HUDEP-2 (cell line): ENCODE measurements at regions not wholly inside any gene's neighbourhood (a gene's known extent, or its start where the extent isn't known, plus 50 kb on each side); places are given as distances from the start of the nearest gene placed in this dataset.
A peak's percentile ranks its signal among the peaks of the same experiment; 100 is the strongest.

ENCODE experiments used
- DNase-seq, 76 experiments: peaks; one replicate each; lab custom pipeline; 2025; ENCODE audit not compliant: unreplicated experiment in 76 of 76; lab: John Stamatoyannopoulos, UW

DNA sequence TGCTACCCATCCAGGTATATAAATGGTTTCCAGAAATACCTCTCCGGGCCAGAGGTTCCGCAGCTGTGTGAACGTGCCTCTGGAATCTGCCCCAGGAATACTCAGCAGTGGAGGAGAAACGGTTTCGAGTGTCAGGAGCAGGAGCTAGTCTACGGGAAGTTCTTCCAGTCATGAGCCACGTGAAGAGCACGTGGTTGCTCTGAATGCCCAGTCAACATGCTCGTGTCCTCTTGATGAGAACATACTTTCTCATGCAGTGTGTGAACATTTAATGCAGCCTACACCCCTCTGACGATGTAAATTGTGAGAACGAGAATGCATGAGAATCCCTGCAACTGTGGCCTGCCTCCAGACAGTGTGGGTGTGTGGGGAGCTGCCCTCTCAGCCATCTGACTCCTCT is 277.0 kb upstream of the SHH start:
- no peak for DNase-seq

DNA sequence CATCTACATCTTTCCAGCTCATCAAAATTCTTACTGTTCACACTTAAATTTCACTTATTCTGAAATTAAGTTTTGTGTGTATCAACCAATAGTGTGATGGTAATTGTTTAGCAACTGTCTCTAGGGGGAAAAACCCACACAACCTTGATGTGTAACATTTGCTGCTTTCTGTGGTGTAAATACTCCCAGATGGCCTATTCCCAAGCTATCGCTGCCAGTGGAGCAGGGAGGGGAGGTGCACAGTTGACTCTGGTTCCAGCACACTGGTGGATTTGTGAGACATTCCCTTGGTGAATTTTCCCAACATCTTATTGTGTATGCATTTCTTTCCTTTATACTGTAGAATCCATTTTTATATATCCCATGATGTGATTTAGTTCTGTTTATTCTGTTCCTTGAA is 275.9 kb upstream of the SHH start:
- DNase-seq = no peak

DNA sequence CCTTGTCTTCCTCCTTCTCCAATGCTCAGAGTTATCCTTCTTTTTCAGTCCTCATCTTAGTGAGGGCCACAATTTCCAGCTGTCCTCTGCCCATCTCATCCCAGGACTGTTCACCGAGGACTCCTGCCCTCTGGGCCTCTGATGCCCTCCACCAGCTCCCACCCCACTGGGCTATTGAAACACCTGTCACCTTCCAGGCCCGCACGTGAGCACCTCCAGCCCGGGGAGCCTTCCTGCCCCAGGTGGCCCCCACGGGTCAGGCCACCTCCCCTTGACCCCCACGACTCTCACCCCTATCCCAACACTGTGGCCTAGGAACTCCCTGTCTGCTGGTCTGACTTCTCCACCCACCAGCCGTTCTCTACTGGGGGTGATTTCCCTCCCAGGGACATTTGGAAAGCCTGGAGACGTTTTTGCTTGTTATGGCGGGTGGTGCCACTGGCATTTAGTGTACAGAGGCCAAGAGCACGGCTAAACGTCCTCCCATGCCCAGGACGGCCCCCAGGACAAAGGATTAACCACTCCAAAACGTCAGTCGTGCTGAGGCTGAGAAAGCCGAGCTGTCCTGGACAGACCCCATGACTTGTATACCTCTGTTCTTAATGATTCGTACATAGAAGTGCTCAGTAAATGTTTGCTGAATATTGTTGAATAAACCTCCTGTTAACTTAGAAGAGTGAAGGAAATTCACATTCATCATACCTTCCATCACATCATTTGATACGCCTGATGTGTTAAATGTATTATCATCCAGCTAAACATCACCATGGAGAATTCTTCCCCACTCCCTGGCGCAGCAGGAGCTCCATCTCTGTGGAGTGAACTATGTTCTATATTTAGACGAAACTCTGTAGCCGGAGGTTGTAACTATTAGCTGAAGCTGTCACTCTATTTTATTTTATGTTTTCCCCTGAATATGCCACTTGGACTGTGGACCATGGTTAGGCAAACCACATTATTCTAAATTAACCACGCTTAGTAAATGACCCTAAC is 270.1 kb upstream of the SHH start:
- no peak for DNase-seq

DNA sequence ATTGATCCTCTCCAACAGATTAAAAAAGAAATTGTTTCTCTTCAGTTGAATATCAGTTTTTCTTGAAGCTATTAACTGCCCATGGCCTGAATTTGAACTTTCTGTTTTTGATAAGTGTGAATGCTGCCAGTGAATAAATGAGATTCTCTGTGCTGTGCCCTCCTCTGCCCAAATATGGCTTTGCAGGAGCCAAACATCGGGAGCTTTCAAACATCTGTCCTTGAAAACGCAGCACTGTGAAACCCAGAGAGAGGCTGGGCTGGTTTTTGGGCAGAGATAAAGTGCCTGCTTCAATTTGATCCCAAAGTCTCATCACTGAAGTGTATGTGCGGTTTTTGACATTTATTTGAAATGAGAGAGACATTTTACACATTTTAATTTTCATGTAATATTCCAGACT is 268.3 kb upstream of the SHH start:
- DNase-seq = no peak

DNA sequence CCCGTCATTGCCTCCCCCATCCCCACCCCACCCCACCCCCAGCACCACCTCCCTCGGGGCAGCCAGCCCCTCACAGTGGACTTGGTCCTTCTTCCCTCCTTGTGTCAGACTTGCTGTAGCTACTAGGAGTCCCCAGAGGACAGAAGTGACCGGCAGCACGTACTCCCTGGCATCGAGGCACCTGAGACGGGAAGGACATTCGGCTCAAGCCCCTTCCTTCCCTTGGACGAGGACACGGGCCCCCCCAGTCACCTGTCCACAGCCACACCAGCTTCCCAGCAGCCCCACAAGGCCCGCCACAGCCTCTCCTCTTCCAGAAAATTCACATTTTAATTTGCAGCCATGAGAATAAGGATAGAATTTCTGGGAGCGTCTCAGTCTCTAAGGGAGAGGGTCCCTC is 267.8 kb upstream of the SHH start:
- DNase-seq = no peak

DNA sequence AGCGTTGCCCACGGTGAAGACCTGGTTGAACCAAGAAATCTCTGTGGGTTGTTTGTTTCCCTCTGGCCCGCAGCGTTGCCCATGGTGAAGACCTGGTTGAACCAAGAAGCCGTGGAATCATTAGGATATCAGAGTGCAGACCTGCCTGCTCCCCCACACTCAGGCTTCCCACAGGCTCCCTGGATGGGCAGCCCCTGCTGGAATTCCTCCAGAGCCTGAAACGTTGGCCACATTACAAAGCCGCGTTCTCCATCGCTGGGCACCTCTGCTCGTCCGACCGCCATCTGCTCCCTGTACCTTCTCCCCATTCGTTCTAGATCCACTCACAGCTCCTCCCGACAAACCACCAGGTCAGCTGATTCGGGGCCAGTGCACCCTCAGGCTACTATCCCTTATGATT is 266.9 kb upstream of the SHH start:
- DNase-seq = no peak

DNA sequence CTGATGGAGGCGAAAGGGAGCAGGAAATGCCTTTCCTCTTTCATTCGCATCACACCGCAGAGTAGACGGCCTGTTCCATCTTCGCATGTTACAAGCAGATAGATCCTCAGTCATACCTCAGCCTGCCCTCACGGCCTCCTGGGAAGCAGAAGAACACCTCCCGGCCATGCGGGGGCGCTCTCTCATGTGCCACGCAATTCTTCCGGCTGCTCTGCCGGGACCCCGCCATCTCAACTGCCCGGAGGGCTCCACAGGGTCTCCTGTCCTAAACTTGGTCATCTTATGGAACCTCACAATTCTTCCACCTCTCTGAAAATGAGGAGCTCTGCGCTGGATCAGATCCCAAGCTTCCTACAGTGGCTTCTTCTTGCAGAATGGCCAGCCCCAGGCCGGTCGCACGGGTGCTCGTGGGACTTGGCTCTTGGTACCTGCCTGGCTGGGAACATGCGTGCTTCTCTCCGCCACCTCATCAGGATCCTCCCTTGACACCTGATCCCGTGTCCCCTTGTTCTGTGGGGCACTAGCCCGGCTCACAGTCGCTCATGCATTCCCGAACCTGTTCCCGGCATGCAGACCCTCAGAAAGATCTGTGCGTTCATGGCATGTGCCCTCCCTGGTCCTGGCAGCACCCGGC is 262.8 kb upstream of the SHH start:
- DNase-seq = peak in 1 of 76 experiments; percentile 2

DNA sequence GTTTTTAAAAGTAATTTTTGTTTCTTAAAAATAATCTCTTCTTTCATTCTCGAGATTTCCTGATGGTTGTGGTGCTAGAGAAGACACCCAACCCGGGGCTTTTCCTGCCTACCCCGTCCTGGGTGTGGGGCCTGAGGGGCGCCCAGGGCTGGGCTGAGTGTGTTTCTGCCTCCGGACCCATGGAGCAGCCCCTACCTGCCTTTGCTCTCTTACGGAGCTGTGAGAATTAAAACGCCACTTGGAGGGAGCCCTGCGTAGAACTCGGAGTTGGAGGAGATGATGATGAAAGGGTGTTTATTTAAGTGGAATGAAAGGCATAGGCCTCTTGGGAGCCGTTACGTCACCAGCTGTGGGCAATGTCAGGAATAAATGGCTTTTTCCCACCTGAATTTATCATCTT is 261.8 kb upstream of the SHH start:
- no peak for DNase-seq

DNA sequence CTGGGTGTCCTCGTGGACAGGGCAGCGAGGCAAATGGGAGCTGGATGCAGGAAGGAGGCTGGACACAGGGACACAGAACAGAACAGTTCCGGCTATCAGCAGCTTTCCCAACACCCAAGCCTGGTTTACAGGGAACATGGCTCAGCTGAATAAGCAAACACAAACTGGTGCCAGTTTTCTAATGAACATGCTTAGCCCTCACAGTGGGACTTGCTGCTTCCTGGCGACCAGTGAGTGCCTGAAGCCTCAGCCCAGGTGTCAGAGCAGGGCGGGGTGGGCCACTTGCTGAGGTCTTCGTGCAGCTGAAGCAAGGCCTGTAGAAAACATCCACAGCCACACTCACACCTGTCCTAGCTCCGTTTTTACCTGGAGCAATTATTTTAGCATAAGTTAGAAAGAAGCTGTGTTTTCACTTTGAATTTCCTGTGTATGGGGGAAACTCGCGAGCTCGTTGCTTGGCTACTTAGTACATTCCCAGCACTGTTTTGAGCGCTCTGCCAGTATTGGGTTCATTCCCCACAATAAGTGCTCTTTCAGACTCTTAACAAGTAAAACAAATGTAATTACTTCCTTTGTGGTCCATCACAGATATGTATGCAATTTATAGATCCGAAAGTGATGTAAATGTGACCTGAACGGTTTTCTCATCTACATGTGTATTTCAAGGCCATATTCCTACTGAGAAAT is 261.2 kb upstream of the SHH start:
- no peak for DNase-seq

DNA sequence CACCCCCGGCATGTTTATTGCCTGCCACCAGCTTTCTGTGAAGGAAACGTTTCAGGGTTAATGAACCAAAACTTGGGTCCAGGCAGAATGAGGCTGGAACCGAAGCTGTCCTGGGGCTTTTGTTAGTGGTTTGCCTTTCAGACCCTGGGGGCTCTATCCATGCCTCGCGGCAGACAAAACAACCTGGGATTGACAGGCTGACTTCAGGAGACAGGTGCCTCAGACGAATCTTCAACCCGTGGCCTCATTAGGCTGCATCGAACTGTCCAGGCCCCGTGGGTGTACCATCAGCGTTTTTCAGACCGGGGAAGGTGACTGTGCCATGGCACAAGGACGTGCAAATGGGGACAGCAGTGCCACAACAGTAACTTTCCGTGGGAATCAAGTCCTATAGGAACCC is 259.3 kb upstream of the SHH start:
- DNase-seq = no peak

DNA sequence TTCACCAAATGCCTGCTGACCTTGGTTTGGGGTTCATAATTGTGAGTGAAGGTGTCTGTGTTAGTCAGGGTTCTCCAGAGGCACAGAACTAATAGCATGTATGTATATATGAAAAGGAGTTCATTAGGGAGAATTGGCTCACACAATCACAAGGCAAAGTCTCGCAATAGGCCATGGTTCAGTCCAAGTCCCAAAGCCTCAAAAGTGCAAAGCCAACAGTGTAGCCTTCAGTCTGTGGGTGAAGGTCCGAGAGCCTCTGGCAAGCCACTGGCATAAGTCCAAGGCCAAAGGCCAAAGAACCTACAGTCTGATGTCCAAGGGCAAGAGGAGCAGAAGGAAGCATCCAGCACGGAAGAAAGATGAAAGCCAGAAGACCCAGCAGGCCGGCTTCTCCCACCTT is 257.6 kb upstream of the SHH start:
- no peak for DNase-seq

DNA sequence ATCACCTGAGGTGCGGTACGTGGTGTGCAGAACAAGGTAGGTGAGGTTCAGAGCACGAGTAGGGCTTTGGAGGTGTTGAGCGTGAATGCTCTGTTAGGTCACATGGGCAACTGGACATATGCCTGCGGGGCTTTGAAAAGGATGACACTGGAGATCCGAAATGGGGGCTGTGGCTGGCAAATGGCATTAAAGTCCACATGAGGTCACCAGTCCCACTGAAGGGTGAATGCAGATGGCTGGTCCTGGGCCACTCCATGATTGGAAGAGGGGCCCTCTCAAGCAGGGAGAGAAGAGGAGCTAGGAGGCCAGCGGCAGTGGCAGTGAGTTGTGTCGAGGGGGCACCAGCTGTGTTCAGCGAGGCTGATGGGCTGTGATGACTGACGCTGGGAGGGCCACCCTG is 254.9 kb upstream of the SHH start:
- DNase-seq = no peak

DNA sequence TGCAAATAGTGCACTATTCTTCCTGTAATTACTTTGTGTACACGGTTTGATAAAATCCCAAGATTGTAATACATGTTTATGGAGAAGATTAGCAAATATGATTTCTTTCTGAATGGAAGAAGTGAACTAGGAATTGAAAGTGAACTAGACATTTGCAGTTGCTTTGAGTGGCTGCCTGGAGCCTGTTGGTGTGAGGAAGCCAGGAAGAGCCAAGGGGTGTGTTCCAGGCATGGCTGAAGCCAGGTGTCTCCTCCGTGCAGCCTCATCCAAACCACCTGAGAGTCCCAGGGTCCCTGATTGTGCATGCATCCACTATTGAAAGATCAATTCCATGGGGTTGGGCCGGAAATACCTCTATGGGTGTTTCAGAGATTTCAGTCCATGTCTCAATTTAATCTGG is 253.1 kb upstream of the SHH start:
- DNase-seq = no peak

DNA sequence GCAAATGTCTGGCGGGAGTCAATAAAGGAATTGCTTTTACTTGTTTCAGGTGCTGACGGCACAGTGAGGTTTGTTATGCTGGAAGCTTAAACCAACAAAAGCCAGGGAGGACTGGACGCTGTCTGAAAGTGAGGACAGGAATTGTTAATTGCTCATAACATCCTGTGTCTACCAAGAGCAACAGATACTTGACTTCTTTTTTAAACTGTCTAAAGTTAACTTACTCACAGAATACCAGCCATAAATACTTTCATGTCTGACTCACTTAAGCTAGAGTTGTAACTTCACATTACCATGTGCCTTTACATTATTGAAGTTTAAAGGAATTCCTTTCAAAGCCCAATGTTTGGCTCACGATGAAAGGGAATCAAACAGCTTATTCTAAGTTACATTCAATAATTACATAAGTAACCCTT is 252.7 kb upstream of the SHH start:
- no peak for DNase-seq

DNA sequence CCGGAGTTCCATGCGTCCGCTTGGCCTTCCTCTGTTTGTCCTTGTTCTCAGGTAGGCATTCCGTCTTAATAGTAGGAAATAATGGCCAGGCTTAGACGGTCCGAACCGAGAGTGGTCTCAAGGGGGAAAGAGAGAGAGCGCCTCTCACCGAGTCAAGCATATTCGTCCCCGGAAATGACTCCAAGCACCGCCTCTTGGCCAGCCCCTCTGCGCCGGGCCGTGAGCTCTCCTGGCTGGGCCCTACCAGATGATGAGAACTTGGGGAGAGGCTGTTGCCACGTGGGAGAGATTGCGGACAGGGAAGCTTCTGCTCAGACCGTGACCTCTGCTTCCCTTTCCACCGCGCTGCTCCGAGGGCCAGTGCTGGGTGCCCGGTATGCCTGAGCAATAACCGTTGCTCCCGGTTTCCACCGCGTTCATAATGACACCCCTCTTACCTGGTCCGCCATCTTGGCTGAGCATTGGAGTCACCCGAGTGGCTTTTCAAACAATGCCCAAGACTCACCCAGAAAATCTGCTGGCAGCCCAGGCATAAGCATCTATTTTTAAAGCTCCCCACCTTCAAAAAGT is 251.1 kb upstream of the SHH start:
- DNase-seq = no peak

DNA sequence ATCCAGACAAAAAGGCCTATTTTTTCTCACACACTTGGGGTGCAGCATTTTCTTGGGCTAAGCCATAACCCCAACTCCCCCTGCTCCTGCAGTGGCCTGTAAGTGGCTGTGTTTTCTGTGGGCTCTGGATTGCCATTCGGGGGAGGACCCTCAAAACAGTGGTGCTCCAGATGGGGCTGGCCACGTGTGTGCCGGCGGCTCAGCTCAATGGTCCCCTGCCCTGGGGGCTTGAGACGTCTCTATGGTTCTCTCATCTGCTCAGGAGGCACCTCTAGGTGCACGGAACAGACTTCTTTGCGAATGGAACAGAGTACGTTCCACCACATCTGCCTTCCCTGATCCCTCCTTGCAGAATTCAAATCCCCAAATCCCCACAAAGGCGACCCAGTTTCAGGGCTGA is 250.0 kb upstream of the SHH start:
- no peak for DNase-seq

DNA sequence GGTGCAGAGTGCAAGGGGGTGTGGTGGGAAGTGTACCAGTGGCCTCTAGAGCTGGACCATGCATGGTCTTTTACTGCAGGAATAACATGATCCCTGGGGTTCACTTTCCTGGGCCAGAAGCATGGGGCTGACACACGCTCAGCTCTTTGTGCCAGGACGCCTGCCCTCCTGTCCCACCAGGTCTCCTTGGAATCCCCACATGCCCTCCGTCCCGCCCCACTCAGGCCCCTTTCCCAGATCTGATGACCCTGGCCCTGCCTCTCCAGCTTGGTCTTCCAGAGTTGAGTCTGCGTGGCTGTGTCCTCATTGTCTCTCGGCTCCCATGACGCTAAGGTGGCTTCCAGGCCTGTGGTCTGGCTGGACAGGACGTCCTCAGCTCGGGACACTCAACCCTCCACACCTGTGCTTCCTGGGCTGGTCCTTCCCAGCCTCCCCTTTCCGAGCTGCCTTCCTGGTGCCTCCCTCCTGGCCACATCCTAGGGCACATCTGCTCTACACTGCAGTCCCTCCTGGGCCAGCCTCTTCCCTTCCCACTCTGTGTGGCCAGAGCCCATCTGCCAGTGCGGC is 249.5 kb upstream of the SHH start:
- no peak for DNase-seq

DNA sequence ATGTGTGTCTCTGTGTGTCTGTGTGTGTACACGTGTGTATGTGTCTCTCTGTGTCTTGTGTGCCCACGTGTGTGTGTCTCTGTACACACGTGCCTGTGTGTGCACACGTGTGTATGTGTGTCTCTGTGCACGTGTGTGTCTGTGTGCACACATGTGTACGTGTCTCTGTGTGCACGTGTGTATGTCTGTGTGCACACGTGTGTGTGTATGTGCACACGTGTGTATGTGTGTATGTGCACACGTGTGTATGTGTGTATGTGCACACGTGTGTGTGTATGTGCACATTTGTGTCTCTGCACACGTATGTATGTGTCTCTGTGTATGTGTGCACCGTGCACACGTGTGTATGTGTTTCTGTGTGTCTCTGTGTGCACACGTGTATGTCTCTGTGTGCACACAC is 248.7 kb upstream of the SHH start:
- no peak for DNase-seq

DNA sequence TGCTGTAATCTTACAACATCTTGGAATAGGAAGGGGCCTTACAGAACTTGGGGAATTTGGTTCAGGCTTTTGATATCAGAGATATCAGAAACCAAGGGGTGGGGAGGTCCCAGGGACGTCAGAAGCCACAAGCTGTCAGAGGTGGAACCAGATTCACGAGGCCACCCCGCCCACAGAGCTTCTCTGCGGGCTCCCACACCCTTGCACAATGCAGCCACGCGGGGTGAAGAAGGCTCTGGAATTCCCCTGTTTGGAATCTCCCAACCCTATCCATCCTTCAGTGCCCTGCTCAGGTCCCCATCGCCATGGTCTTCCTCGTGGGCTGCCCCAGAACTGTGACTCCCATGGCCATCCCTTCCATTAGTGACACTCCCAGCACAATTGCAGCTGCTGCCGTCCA is 247.1 kb upstream of the SHH start:
- DNase-seq = no peak

DNA sequence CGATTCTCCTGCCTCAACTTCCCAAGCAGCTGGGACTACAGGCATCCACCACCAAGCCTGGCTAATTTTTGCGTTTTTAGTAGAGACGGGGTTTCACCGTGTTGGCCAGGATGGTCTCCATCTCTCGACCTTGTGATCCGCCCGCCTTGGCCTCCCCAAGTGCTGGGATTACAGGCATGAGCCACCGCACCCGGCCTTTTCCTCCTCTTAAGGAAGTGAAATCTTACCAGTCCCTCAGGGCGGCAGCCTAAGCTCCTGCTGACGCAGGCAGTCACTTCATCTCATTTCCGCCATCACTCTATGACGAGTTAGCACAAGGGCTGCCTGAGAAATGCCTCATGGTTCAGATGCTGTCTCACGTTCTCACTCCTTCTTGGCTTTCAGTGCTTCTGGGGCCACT is 246.0 kb upstream of the SHH start:
- no peak for DNase-seq

DNA sequence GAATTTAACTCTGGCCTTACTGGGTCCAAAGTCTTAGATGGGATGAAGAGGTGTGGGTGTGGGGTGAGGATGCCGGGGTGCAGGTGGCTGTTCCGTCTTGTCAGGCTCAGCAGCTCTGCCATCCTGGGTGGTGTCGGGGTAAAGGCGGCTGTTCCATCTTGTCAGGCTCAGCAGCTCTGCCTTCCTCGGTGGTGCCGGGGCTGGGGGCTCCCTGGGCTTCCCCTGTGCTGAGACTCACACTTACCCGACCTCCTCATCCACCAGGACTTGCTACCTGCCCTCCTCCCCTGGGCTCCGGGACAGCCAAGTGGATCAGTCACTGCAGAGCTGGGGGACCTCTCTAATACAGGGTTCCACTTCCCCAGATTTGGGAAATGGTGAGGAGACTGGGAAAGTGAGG is 244.3 kb upstream of the SHH start:
- DNase-seq = no peak
